Neural cell (in vitro differentiated cells): ENCODE measurements at regions not wholly inside any gene's neighbourhood (a gene's known extent, or its start where the extent isn't known, plus 50 kb on each side); places are given as distances from the start of the nearest gene placed in this dataset.
"Not testable (repeated sequence)": the region's sequence is repeated elsewhere in the genome, so short reads cannot be mapped to it uniquely, and the experiment has no call there.

Source experiments
- H2AFZ ChIP-seq: fragments of 200-600, 300-800 bp; sonication (generic), shearing (Covaris generic); 2 replicates; pipeline ENCODE4 v1.6.0; 2014; ENCODE audit warnings: low read depth, mild to moderate bottlenecking, antibody characterized with exemption, low read length, moderate library complexity
- H3F3A ChIP-seq: fragments of 200-600 bp; shearing (Covaris generic); 2 replicates; pipeline ENCODE4 v1.6.1; 2016; ENCODE audit warnings: mild to moderate bottlenecking, moderate library complexity, mixed read lengths, antibody characterized with exemption, low read length; ENCODE audit not compliant: insufficient read depth, poor library complexity, severe bottlenecking
- H3K27ac ChIP-seq: fragments of 200-600, 300-800 bp; sonication (generic), shearing (Covaris generic); 2 replicates; pipeline ENCODE4 v1.5.1; 2014; ENCODE audit warnings: mild to moderate bottlenecking, low read length, moderate library complexity
- H3K27me3 ChIP-seq: fragments of 300-800, 200-600 bp; sonication (generic), shearing (Covaris generic); 2 replicates; pipeline ENCODE4 v1.6.0; 2014; ENCODE audit warnings: mild to moderate bottlenecking, low read depth, low read length, moderate library complexity; ENCODE audit not compliant: insufficient read depth
- H3K36me3 ChIP-seq: fragments of 300-800, 200-600 bp; sonication (generic), shearing (Covaris generic); 2 replicates; pipeline ENCODE4 v1.5.1; 2014; ENCODE audit warnings: mild to moderate bottlenecking, antibody characterized with exemption, low read length, moderate library complexity; ENCODE audit not compliant: insufficient read depth
- H3K4me2 ChIP-seq: fragments of 300-800, 200-600 bp; sonication (generic), shearing (Covaris generic); 2 replicates; pipeline ENCODE4 v1.6.0; 2014; ENCODE audit warnings: mild to moderate bottlenecking, low read length
- H3K4me3 ChIP-seq: fragments of 300-800, 200-600 bp; sonication (generic), shearing (Covaris generic); 2 replicates; pipeline ENCODE4 v1.5.1; 2014; ENCODE audit warnings: mild to moderate bottlenecking, low read length, moderate library complexity
- H3K79me2 ChIP-seq: fragments of 200-600 bp; shearing (Covaris generic); replicated peaks from 2 replicates; pipeline ENCODE4 v1.6.0; 2014; ENCODE audit warnings: mild to moderate bottlenecking, low read length, moderate library complexity; ENCODE audit not compliant: insufficient read depth
- H3K9ac ChIP-seq: fragments of 300-800, 200-600 bp; sonication (generic), shearing (Covaris generic); 2 replicates; pipeline ENCODE4 v1.6.1; 2016; ENCODE audit warnings: mild to moderate bottlenecking, low read length, mixed read lengths
- H3K9me2 ChIP-seq: fragments of 200-600 bp; shearing (Covaris generic); 2 replicates; pipeline ENCODE4 v1.6.1; 2016; ENCODE audit warnings: mild to moderate bottlenecking, low read length, mixed read lengths; ENCODE audit not compliant: insufficient read depth
- H3K9me3 ChIP-seq: fragments of 200-600, 300-800 bp; sonication (generic), shearing (Covaris generic); 2 replicates; pipeline ENCODE4 v1.6.1; 2016; ENCODE audit warnings: mild to moderate bottlenecking, mixed run types, low read length, moderate library complexity, mixed read lengths
- H4K20me1 ChIP-seq: fragments of 200-600 bp; shearing (Covaris generic); 2 replicates; pipeline ENCODE4 v1.6.1; 2016; ENCODE audit warnings: mild to moderate bottlenecking, mixed run types; ENCODE audit not compliant: insufficient read depth
- CTCF ChIP-seq: fragments of 450-650 bp; IDR thresholded peaks from 2 replicates; pipeline ENCODE4 v1.5.1; 2014; ENCODE audit warnings: antibody characterized with exemption, mild to moderate bottlenecking, moderate library complexity; ENCODE audit not compliant: poor library complexity, severe bottlenecking
- EP300 ChIP-seq: fragments of 450-650 bp; conservative IDR thresholded peaks from 2 replicates; pipeline ENCODE4 v1.6.1; 2014; ENCODE audit warnings: antibody characterized with exemption, mild to moderate bottlenecking, moderate library complexity; ENCODE audit not compliant: poor library complexity, severe bottlenecking
- EZH2 ChIP-seq: fragments of 200-600, 300-800 bp; shearing (Covaris generic), sonication (generic); IDR thresholded peaks from 2 replicates; pipeline ENCODE4 v1.6.1; 2014; ENCODE audit warnings: antibody characterized with exemption, low read length, borderline replicate concordance, mild to moderate bottlenecking; ENCODE audit not compliant: insufficient read depth, poor library complexity, severe bottlenecking
- MXI1 ChIP-seq: fragments of 450-650 bp; conservative IDR thresholded peaks from 2 replicates; pipeline ENCODE4 v1.6.1; 2014; ENCODE audit warnings: antibody characterized with exemption, mild to moderate bottlenecking; ENCODE audit not compliant: poor library complexity, severe bottlenecking
- POLR2AphosphoS5 ChIP-seq: IDR thresholded peaks from 2 replicates; pipeline ENCODE4 v1.6.1; 2012
- RAD21 ChIP-seq: fragments of 450-650 bp; conservative IDR thresholded peaks from 2 replicates; pipeline ENCODE4 v1.6.1; 2014; ENCODE audit warnings: antibody characterized with exemption, mild to moderate bottlenecking, moderate library complexity
- REST ChIP-seq: IDR thresholded peaks from 2 replicates; pipeline ENCODE4 v1.6.1; 2012; ENCODE audit warnings: borderline replicate concordance
- SMC3 ChIP-seq: fragments of 450-650 bp; conservative IDR thresholded peaks from 2 replicates; pipeline ENCODE4 v1.6.1; 2014; ENCODE audit warnings: antibody characterized with exemption, mild to moderate bottlenecking, moderate library complexity; ENCODE audit not compliant: poor library complexity
- TAF1 ChIP-seq: IDR thresholded peaks from 2 replicates; pipeline ENCODE4 v1.6.1; 2012; ENCODE audit warnings: low read depth

GRCh38 chr6:25138233-25138933 lies 140.8 kb upstream of the CARMIL1 start:
- H3K4me3 ChIP-seq, result no peak overlapping the region
- no peak overlapping the region for H3K9ac ChIP-seq
- no peaks in the 10 kb centered on the region for H3K9me2 ChIP-seq
- H3K27ac ChIP-seq, result no peak overlapping the region
- TF ChIP-seq EP300 (no peak), CTCF (no peak), POLR2AphosphoS5 (no peak), SMC3 (no peak), REST (no peak), TAF1 (no peak), MXI1 (no peak), EZH2 (no peak), RAD21 (no peak)
- no peaks in the 10 kb centered on the region for H3K36me3 ChIP-seq
- no peaks in the 10 kb centered on the region for H3K9me3 ChIP-seq
- no peak overlapping the region for H2AFZ ChIP-seq
- H3K79me2 ChIP-seq, result no peaks in the 10 kb centered on the region
- H3F3A ChIP-seq, result no peaks in the 10 kb centered on the region
- no peaks in the 10 kb centered on the region for H3K27me3 ChIP-seq
- H3K4me2 ChIP-seq, result no peak overlapping the region
- no peaks in the 10 kb centered on the region for H4K20me1 ChIP-seq

- no peaks in the 10 kb centered on the region for H3K9me2 ChIP-seq
- no peaks in the 10 kb centered on the region for H3K79me2 ChIP-seq
- H3K27me3 ChIP-seq, result no peaks in the 10 kb centered on the region
- H3F3A ChIP-seq, result no peaks in the 10 kb centered on the region
- H3K9ac ChIP-seq, result no peak overlapping the region
- TF ChIP-seq EP300, result no peak
- no peak overlapping the region for H3K4me3 ChIP-seq
- no peak overlapping the region for H3K27ac ChIP-seq
- H3K36me3 ChIP-seq, result no peaks in the 10 kb centered on the region
- H3K4me2 ChIP-seq, result no peak overlapping the region
- H3K9me3 ChIP-seq, result no peaks in the 10 kb centered on the region
- H2AFZ ChIP-seq, result no peak overlapping the region
- H4K20me1 ChIP-seq, result no peaks in the 10 kb centered on the region
Measured at GRCh38 chr6:25138934-25139415, 140.2 kb upstream of the CARMIL1 start.

GRCh38 chr6:25139608-25140007 lies 139.6 kb upstream of the CARMIL1 start:
- H3K27ac ChIP-seq, H3K9me3 ChIP-seq, H3K4me2 ChIP-seq, H3K4me3 ChIP-seq, H3K36me3 ChIP-seq, H3K9me2 ChIP-seq, H3K27me3 ChIP-seq, H3F3A ChIP-seq, H3K9ac ChIP-seq, H3K79me2 ChIP-seq, H2AFZ ChIP-seq, H4K20me1 ChIP-seq: not testable (repeated sequence)
